Liver (tissue), 3 donors: ENCODE measurements at regions not wholly inside any gene's neighbourhood (a gene's known extent, or its start where the extent isn't known, plus 50 kb on each side); places are given as distances from the start of the nearest gene placed in this dataset.

Source experiments
- ATF3 ChIP-seq: IDR thresholded peaks from 2 replicates; pipeline ENCODE4 v1.6.1; 2016; ENCODE audit warnings: antibody characterized with exemption
- CTCF ChIP-seq: fragments of 150-350 bp; IDR thresholded peaks from 2 replicates; pipeline ENCODE4 v1.5.1; 2017; ENCODE audit warnings: improper control_type of control experiment, low read depth, low read length; ENCODE audit not compliant: missing input control
- GABPA ChIP-seq, 2 donors: IDR thresholded peaks in 1 of 2; conservative IDR thresholded peaks in 1 of 2; 2 replicates each; pipeline ENCODE4 v1.6.1; 2016; ENCODE audit warnings: antibody characterized with exemption in 2 of 2, mild to moderate bottlenecking in 1 of 2, moderate library complexity in 1 of 2
- HNF4G ChIP-seq: IDR thresholded peaks from 2 replicates; pipeline ENCODE4 v1.6.1; 2016; ENCODE audit warnings: antibody characterized with exemption
- JUND ChIP-seq, 2 donors: IDR thresholded peaks; 2 replicates each; pipeline ENCODE4 v1.6.1; 2016; ENCODE audit warnings: antibody characterized with exemption in 2 of 2
- MAX ChIP-seq: IDR thresholded peaks from 2 replicates; pipeline ENCODE4 v1.6.1; 2016; ENCODE audit warnings: antibody characterized with exemption
- RAD21 ChIP-seq, 2 donors: IDR thresholded peaks; 2 replicates each; pipeline ENCODE4 v1.6.1; 2016; ENCODE audit warnings: antibody characterized with exemption in 2 of 2, mild to moderate bottlenecking in 2 of 2
- REST ChIP-seq: IDR thresholded peaks from 2 replicates; pipeline ENCODE4 v1.6.1; 2016; ENCODE audit warnings: antibody characterized with exemption, mild to moderate bottlenecking
- SP1 ChIP-seq: IDR thresholded peaks from 2 replicates; pipeline ENCODE4 v1.6.1; 2018; ENCODE audit warnings: antibody characterized with exemption, mild to moderate bottlenecking
- TAF1 ChIP-seq: conservative IDR thresholded peaks from 2 replicates; pipeline ENCODE4 v1.6.1; 2016; ENCODE audit warnings: antibody characterized with exemption, mild to moderate bottlenecking
- YY1 ChIP-seq: IDR thresholded peaks from 2 replicates; pipeline ENCODE4 v1.6.1; 2016; ENCODE audit warnings: antibody characterized with exemption, mild to moderate bottlenecking
- donor health status: healthy.
- donor health status: healthy.

- TF ChIP-seq SP1 (no peak), CTCF (no peak), MAX (no peak), ATF3 (no peak), GABPA (IDR thresholded peaks at IDR 0.05 in 1 of 2, conservative IDR thresholded peaks at IDR 0.05 in 1 of 2) (no peak), YY1 (no peak), REST (no peak), RAD21 (IDR thresholded peaks at IDR 0.05) (no peak), TAF1 (no peak), JUND (IDR thresholded peaks at IDR 0.05) (no peak), HNF4G (no peak)
Observed at GRCh38 chr15:96766366-96766765, 435.9 kb downstream of the NR2F2 start.
